GM18498 (cell line): ENCODE measurements at regions not wholly inside any gene's neighbourhood (a gene's known extent, or its start where the extent isn't known, plus 50 kb on each side); places are given as distances from the start of the nearest gene placed in this dataset.
"Not testable (repeated sequence)": the region's sequence is repeated elsewhere in the genome, so short reads cannot be mapped to it uniquely, and the experiment has no call there.

Experiments
- ATAC-seq: cut with Tn5 transposase; IDR thresholded peaks from one replicate; pipeline ENCODE4 v1.9.1; 2021; ENCODE audit warnings: mild to moderate bottlenecking, moderate library complexity; ENCODE audit not compliant: unreplicated experiment

DNA sequence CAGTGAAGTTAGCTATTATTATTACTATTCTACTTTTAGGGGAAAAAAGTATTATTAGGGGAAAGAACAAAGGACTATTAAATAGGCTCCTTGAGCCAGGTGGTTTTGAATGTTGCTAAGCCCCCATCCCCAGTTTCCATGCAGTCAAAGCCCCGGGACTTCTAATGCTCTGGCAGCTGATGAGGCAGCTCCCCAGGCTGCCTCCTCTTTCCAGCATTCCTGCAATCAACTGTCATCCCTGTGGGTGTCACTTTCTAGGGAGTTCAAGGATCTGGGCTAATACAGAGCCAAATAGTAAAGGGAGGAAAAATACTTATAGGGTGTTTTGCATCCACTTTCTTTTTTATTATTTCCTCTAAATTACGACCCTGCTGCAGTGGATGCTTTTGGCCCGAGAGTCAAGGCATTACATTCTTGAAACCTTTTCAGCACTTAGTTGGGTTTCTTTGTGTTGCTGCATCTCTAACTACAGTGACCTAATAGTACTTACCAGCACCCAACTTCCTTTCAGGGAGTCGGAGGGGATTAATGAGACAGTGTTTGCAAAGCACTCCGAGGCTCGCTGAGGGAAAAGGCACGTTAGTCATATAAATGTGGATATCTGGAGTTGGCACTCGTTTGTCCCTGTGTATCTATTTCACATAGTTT is 303.9 kb upstream of the MAP3K7 start:
- ATAC-seq = no peak

DNA sequence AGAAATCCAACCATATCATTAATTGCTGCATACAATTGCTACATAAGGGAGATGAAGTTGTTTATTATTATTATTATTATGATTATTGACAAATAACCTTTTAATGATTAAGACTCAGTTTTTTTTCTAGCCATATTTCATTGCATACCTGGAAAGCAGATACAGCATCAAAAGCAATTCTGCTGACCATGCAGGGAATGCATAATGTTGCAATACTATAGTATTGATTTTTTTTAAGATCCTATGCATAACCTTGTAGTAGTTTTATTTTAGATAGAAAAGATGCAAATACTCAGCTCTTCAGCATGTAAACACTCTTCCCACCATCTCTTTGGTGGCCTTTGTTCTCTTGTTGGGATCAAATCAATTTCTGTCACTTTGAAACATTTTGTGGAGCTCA is 300.9 kb upstream of the MAP3K7 start:
- no peak for ATAC-seq

DNA sequence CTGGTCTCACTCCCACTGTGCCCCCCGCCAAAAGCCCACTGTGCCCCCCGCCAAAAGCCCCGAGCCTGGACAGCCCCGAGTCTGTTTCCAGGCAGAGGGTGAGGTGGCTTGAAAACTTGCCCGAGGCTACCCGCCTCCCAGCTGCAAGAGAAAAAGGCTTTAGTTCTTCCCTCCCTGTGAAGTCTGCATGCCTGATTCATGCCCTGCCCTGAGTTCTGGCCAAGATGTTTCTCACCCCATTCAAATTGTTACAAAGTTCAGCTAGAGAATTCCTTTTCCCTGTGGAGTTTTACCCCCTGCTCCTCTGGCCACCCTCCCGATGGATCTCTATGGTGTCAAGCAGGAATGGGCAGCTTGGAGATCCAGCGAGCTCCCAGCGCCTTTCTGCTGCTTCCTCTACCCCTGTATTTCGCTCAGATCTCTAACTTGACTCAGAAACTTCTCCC is 298.8 kb upstream of the MAP3K7 start:
- no peak for ATAC-seq

DNA sequence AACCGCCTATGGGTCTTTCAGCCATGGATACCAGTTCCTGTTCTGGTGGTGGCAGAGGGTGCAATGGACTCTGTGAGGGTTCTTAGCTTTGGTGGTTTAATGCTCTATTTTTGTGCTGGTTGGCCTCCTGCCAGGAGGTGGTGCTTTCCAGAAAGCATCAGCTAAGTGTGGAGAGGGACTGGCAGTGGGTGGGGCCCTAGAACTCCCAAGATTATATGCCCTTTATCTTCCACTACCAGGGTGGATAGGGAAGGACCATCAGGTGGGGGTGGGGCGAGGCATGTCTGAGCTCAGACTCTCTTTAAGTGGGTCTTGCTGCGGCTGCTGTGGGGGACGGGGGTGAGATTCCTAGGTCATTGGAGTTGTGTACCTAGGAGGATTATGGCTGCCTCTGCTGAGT is 298.3 kb upstream of the MAP3K7 start:
- not testable (repeated sequence) for ATAC-seq

DNA sequence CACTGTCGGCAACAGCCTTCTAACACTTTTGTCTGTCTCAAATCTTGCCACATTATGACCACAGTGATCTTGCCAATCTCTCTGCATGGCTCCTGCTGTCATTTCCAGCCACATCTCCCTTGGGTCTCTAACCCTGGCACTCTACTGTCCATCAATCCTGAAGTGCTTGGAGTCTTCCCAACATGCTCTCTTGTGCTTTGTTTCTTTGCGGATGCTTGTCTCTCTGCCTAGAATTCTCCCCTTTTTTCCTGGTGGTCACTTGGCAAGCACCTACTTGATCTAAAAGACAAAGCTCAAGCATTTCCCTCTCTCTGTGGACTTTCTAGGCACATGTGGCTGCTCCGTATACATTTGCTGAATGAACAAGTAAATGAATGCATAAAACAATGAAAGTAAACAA is 290.7 kb upstream of the MAP3K7 start:
- ATAC-seq = no peak

DNA sequence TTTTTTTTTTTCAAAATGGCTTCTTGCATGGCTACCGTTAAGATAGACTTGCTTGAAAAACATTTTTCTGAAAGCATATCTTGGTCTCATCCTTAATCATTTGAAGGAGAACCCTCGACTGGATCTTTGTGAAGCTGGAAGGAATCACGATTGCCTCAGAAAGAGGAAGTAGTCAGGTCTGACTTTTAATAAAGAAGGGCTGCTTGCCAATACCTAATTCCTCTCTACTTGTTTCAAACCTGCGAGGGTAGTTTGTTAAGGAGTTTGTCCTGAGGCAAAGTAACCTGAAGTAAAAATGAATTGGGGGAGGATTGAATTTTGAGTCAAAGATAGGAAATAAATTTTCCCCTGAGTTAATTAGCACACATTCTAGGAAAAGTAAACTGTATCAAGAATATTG is 288.1 kb upstream of the MAP3K7 start:
- no peak for ATAC-seq

DNA sequence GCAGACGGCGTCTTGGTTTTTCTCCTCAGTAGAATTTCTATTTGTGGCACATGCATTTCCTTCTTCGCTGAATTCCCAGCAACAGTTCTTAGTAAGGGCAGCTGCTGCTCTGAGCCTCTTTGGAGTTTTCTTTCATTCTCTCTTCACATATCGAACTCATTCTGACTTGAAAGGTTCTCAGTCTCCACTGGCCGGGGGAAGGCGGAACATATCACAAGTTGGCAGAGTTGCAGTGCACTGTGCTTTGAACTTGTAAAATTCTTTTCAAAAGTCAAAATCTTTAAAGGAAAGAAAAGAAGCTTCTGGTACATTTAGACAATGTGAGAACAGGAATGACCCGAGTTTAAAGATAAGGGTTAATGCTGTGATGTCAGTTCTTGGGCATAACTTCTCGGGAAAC is 286.1 kb upstream of the MAP3K7 start:
- ATAC-seq = no peak

DNA sequence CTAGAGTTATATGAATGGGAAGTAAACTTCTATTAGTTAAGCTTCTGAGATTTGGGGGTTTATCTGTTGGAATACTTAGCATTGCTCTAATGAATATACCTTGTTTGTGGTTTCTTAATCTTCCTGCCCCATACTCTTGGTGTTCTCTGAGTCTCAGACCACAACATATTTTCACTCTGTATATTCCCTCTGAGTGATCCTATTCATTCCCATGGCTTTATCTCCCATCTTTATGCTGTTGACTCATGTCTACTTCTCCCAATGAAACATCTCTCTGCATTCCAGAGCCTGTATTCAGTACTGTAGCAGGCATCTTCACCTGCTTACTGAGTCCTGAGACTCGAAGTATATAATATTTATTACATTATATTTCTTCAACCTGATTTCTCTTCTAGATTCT is 283.7 kb upstream of the MAP3K7 start:
- no peak for ATAC-seq

DNA sequence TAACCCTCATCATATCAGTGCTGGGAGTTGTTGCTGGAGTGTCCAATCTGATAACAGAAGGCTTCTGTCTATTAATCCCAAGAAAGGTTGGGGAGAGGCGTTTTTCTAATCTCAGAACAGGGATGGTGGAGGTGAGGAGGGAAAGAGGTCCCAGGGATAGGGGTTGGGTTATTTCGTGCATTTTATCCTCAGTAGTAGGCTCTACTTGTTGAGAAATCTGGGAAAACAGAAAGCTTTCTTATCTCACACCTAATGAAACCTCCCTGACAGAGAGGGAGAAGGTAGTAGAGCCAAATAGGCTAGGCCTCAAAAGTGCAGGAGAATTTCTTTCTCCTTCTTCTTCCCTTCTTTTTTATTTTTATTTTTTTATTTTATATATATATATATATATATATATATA is 281.8 kb upstream of the MAP3K7 start:
- no peak for ATAC-seq

DNA sequence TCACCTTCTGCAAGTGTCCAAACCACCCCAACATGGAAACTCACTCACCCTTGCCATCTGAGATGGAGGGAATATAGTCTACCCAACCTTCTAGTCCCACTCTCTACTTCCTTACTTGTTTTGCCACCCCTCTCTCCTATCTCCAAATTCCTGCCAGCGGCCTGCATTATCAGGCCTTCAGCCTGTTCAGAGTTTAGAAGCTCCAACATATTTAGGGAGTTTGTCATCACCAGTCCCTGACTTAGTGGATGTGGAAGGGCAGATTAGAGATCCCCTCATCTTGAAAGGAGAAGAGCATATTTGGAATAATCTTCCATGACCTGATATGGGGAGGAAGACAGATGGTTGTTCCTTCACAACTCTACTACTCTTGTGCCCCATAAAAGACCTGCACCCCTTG is 281.4 kb upstream of the MAP3K7 start:
- no peak for ATAC-seq

DNA sequence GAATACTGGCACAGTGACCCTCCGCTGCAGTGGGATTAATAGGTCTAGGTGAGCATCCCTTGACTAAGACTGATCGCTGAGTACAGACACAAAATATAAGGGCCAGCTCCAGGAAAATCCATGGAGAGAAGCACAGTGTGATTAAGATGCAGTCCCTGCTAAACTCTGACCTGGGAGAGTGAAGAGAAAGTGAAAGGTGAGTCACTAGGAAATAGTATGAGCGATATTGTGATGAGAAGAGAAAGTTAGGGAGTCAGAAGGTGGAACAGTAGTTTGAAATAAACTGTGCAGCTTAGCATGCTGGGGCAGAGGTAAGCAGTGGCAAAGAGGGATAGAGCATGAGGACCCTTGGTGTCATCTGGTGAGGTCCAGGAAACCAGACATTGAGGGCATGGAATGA is 278.6 kb upstream of the MAP3K7 start:
- no peak for ATAC-seq

DNA sequence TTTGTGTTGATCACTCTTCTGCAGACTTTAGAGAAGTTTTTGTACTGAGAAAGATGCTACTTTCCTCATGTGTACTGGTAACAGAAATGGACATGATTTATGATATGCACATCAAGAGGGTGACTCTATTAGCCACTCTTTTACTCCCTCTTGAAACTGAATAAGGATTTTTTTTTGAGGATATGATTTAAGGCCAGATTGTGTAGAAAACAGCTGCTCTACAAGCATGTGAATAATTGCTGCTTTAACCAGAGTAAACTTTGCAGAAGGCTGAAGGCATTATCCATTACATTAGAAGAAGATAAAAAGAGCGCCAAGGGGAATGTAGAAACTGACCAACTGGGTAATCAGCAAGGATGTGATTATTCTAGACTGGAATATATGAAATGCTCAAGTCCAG is 276.2 kb upstream of the MAP3K7 start:
- ATAC-seq = no peak

DNA sequence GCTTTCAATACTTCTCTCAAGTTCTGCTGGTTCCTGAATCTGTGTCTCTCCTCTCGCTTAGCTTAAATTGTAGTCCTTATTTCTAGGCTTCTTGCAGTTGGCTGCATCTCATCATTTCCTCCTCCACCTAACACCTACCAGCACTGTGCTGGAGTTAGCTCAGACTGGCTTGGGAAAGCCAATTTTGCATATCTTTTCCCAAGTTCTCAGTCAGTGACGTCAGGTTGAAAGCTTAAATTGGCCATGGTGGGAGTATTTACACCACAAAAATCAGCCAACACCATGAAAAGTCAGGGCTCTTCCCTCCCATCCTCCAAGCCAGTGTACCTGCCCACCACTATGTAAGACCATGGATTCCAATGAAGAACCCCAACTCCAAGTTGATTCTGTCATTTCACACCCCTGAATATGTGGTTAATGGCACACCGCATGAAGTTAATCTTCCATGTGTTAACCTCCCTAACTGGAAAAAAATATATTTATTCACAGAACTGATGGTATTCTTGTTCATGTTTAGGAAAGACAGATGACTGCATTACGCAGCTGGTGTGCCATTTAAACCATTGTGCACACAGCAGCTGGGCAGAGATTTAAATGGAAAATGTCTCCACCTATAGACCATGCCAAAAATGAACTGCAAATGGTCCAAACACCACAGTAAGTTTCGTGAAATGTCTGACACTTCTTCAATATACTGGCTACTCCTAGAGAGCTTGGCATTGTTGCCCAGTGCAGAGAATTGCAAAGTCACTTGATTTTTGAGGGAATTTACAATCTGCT is 274.1 kb upstream of the MAP3K7 start:
- no peak for ATAC-seq

DNA sequence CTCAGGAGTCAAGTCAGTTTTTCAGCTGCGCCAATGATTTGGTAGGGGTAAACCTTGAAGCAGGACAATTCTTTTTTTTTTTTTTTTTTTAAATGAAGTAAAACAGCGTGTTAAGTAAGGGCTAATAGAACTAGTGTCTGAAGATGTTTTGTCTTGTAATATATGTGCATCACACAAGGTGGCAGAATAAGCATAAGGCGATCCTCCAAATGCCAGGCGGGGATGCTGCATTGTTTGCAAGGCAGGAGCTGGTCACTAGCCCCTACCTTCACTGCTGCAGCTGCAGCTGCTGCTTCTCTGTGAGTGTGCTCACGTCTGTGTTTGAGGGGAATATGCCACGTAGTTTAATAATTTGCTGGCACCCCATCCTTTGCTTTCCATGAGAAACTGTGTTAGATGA is 272.7 kb upstream of the MAP3K7 start:
- no peak for ATAC-seq

DNA sequence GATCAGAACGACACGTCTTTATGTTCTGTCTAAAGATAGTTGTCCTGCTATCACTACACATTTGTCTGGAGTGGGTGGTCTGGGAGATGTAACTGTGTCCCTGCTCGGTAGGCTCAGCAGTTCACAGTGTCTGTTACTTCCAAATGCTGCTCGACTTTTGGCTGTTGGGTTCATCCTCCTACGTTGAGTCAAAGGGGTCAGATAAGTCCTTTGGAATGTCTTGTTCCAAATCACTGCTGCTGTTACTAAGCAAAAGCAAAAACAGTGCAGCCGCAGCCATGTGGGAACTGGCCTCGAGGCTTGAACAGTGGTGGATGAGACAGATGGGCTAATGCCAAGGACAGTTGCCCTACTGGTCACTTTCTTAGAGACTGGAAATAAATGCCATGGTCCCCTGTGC is 272.2 kb upstream of the MAP3K7 start:
- no peak for ATAC-seq

DNA sequence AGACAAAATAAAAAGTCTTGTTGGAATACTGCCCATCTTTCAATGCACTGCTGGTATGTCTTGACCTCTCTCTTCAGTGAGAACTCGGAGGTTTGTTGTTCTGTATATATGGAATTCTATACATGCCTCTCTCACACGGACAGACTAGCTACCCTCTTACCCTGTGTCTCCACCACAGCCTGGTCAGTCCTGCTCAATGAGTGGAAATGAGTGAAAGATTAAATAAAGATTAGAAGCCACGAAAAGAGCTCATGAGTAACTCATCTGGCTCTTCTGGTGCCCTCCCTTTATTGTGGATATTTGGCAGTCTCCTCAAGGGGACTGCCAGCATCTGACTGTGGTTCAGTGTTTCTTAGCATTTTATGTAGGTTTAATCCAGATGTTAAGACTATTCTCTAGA is 262.8 kb upstream of the MAP3K7 start:
- ATAC-seq = no peak

DNA sequence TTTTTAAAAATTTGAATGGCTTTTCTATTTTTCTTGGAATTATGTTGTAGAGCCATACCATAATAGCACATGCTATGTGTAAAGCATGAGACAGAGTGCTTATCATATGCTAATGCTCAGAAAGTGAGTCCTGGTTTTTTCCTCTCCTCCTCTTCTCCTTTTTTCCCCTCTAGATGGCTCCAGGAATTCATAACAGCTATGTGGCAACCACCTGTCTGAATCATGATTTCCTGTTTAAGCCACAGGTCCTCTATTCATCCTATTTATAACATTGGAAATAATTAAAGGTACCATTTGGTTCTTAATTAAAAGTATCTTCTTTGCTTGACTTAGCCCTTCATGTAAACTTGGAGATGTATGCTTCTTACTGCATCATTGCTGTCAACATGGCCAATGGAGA is 260.0 kb upstream of the MAP3K7 start:
- no peak for ATAC-seq

DNA sequence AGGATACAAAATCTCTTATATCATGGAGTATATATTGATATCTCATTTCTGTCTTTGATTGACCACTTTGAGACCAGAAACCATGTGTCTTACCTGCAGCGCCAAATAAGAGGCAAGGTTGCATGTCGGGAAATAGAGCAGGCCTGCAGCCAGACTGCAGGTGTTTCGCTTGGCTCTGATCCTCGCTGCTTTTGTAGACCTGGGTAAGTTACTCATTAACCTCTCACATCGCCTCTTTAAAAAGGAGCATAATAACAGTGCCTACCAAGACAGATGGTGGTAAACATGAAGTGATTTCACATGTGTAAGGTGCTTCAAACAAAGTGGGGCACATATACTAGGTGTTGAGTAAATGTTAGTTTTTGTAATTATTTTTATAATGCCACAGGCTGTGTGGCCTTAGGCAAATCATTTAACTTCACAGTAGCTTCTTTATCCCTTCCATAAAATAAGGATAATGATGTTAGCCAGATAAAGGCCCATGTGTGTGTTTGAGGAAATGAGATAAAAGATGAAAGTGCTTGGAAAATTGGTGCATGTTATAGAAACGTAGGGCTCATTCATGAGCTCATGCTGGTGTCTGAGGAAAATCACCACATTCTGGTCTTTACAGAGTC is 248.8 kb upstream of the MAP3K7 start:
- no peak for ATAC-seq

DNA sequence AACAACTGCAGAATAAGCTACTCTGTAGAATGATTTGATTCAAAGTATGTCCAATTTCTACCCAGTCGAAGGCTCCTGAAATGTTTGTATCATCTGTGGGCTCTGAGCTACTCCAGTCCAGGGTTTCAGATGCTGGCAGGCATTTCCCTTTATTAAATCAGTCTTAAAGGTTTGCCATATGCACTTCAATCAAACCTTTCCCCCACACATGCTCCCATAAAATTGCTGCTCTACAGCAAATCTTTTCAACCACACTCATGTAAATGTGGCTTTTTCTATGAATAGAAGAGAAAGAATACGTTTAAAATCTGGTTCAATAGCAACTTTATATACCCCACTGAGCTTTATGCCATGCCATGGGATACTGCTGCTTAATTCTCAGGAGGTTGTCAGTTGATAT is 242.4 kb upstream of the MAP3K7 start:
- no peak for ATAC-seq

DNA sequence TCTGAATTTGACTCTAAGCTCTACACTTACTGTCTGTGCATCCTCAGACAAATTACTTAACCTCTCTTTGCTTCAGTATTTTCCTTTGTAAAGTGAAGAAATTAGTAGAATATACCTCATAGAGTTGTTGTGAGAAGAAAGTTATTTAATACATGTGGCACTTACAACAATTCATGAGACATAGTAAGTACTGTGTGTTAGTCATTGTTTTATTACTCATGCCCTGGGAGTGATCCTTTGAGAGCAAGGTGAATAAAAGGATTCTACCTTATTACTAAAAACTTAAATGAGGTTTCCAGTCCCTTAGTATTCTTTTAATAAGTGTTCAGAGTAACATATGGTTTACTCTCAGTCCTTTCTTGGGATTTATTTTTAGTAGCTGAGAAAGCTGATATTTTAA is 233.6 kb upstream of the MAP3K7 start:
- ATAC-seq = no peak

DNA sequence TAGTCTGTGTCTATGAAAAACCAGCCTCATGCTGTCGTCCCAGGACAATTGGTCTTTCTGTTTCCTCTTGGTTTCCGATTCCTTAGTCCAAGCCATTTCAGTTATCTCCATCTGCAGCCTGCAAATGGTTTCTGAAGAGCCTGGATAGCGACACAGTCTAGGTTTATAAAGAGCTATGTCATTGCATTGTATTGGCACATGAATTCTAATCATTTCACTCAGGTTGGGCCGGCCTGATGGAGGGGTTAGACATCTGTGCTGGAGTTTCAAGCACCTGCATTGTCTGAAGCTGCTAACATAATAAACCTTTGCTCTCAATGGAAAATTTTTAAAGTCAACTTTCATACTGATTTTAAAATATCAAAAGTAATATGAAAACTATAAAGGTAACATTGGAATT is 232.6 kb upstream of the MAP3K7 start:
- no peak for ATAC-seq

DNA sequence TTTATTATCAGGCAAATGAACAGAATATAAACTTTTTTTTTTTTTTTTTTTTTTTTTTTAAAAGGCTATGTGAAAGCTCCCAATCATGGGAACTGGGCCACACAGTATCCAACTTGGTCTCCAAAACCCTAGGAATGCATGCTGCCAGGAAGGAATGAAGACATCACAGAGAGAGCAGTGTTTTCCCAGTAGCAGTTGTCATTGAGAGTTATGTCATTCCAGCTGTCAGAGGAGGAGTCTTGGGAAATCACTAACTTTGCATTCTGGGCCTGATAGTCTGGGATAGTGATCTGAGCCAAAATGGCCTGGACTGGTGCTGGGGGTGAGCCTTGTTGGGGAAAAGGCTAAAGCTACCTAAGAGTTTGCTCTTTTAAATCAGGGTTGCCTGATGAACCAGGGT is 231.3 kb upstream of the MAP3K7 start:
- ATAC-seq = no peak
